HG02884 (cell line): ENCODE measurements at regions not wholly inside any gene's neighbourhood (a gene's known extent, or its start where the extent isn't known, plus 50 kb on each side); places are given as distances from the start of the nearest gene placed in this dataset.
"Not testable (repeated sequence)": the region's sequence is repeated elsewhere in the genome, so short reads cannot be mapped to it uniquely, and the experiment has no call there.

Source experiments
- ATAC-seq: cut with Tn5 transposase; IDR thresholded peaks from one replicate; pipeline ENCODE4 v1.9.1; 2021; ENCODE audit warnings: mild to moderate bottlenecking, moderate library complexity; ENCODE audit not compliant: unreplicated experiment

DNA sequence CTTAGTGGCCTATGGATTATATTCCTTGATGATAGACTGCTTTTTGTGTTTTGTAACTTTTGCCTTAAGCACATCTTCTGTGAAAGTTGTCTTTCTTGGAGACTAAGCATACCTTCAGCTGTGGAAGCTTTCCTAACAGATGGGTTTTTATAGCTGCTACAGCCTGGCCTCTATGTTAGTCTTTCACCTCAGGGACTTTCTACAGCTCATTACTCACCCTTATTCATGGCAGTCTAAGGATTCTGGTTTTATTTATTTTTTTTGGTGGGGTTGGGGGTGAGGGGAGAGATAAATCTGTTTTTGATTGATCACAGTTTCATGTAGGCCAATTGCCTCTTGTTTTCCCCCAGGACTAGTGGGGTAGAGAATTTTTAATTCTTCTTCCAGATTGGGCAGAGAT, 219.9 kb downstream of the DKK1 start:
- ATAC-seq, result no peak

DNA sequence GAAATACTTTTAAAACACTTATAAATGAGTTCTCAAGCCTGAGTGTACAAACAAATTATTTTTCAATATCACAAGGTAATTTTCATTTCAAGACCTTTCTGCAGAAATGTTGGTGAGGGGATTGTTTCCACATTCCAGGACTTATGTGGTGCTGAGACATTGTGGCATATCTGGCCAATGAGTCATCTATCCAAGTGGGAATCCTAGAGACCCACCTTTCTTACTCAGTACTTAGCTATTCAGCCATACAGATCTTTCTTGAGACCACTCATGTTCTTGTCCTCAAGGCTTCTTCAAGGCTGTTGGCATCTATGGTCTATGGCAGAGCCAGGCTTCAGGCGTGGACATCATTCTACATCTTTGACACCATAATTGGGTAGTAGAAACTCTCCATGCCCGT, 225.4 kb downstream of the DKK1 start:
- no peak for ATAC-seq

DNA sequence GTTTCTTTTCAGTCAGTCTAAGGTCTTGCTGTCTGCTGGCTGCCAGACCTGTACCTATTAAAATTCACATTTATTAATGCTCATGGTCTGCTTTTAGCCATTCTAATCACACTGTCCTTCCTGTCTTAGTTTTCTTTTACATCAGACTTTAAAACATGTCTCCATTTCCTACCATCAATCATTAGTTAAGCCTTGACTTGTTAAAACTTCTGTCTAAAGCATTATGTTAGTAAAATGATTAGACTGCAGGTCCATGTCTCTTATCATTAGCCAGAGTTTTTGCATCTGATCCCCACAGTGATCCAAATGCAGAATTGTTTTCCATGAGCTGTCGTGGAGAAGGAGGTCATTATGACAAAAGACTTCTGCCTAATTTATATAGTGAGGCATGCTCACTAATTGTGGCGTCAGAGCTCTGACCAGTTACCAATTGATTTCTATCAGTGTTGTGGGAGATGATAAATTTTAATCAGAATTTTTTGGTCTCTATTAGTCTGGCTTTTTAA, 226.5 kb downstream of the DKK1 start:
- ATAC-seq, result no peak

DNA sequence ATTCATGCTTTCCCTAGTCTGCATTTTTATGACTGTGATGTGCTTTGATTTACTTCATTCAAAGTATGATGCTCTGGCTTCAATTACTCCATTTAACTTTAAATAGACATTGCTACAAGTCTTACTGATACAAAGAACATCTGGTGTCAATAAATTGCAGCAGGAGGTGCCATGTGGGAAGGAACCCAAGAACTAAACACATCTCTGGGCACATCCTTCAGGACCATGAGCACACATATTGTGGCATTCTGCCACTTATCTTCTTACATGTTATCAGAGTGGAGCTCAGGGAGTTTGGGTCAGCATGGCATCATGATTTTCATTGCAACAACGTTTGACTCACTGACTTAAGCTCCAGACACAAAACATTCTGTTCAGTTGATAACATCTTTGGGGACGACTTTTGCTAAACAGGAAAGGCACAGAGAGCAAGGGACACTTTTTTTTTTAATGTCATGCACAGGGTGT, 227.0 kb downstream of the DKK1 start:
- ATAC-seq, result no peak

DNA sequence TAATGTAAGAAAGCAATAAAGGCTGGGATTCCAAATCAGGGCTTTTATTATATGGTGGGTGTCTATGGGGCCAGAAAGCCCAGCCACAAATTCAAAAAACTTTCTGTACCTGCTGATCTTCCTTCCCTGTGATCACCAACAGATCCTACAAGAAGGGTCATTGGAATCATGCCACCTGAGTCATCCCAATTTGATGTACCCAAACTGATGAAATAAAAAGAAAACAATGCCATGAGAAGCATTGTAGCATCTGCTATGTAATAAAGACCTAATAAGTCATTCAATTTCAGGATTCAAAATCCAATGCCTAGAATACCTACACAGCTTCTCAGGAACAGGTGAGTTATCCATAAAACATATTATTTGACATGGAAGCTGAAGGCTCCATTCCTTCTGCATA, 228.8 kb downstream of the DKK1 start:
- no peak for ATAC-seq

DNA sequence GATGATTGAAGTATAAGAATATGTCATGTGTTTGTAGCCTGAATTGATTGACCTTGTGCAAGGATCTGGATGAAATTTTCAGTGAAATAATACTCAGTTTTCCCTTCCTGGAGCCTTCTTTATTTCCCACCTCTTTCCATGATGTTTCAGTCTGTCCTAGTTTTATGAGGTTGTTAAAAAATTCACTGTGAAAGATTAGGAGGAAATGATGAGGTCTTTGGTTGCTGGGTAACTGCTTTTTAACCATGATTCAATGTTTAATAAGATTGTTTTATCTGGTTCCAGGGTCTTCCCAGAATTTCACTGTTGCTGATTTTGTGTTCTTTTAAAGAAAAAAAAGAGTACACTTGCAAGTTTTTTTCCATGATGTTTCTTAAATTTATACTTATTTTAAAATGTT, 221.5 kb downstream of the MBL2 start:
- no peak for ATAC-seq

DNA sequence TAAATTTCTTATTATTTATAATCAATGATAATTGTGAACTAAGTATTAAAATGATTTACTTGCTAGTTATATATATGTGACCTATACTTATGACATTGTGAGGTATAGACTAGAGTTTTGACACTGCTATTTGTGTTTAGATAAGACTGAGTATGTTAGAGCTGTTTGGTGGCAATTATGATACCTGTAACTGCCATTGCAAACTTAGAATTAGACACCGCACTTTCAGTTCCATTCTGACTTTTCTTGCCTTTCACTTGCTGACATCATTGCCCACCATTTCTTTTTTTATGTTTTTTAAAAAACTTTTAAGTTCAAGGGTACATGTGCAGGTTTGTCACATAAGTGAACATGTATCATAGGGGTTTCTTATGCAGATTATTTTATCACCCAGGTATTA, 214.5 kb downstream of the MBL2 start:
- no peak for ATAC-seq

DNA sequence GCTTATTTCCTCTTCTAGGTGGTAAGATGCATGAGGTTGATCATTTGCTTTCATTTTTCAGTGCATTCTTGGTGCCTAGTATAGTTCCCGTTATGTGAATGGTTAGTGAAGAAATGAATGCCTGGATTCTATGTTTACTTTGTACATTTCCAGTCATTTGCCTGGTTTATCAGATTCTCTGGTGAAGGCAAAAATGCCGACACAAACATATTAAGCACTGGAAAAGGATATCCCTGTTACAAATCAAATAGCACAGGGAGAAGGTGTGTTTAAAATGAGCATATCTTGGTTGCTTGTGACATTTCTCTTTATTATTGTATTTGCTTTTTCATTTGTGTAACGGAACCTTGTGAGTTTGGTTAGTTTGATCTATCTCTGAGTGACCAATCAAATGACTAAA, 211.3 kb downstream of the MBL2 start:
- ATAC-seq, result no peak

DNA sequence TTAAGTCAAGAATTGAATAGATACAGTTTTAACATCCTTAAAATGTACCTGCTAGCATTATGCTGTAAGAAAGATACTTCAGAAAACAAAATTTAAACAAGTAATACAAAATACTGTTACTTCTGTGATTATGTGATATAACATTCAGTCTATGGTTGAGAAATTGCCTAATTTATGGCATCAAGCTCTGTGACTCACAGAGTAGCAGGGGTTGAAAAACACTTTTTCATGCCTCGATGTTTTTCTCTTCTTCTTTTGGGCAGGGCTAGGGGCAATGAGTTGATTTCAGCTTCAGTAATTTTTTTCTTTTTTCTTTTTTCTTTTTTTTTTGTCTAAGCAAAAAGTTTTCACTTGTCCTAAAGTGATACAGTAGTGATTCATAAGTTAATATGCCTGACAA, 209.2 kb downstream of the MBL2 start:
- ATAC-seq, result no peak

DNA sequence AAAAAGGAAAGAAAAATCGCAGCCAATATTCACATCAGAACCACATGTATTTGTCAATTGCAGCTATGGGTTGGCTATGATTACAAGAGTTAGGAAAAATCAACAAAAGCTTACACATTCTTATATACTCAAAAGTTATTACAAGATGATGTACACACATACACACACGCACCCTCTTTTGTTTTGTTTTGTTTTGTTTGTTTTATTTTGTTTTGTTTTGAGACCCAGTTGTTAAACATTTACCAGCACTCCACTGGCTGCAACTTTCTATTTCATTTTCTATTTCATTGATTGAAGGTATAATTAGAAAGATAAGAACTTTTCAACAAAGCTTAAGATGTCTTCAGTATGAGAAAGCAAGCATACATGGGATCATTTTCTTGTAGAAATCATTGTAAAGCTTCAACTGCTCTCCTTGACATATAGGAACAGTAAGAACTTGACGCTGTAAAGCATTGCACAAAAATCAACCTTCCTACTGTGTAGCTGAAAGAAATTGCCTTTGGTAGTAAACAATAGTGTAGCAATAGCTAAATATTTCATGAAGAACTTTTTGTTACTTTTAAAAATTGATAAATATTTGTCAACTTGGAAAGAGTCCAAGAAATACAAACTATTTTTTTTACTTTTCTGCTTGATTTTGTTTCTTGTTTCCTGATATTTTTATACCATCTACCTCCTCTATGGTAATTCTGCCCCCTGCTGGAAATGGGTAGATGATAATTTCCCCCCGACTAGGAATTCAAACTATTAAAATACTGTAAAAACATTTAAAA, 205.9 kb downstream of the MBL2 start:
- ATAC-seq, result no peak

DNA sequence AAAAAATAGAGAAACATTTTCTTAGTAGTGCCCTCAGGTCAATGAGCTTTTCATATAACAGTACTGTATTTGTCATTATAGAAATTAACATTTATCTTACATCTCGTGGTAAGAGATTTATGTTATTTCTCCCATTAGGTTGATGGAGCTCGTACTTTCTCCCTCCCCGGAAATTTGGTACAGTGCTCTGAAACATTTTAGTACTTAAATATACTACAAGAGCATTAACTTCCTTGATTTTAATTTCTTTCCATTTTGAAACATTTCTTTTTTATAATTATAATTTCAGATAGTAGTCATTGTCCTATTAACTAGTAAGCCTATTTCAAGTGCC, 205.4 kb downstream of the MBL2 start:
- ATAC-seq, result no peak

DNA sequence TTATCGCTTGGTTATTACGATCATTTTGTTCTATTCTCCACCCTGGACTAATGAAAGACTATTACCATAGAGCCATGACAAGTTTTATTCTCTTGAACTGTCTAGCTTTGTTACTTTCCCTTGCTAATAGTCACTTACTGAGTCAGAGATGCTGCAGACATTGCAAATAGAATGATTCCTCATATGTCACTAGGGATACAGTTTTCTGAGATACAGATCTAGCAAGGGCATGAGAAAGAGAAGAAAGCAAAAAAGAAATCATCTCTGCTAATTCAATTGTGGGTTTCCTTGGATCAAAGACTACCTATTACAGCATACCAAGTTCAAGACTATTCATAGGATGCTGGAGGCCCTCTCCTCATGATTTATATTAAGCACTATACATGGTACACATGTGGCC, 204.3 kb downstream of the MBL2 start:
- ATAC-seq, result no peak

DNA sequence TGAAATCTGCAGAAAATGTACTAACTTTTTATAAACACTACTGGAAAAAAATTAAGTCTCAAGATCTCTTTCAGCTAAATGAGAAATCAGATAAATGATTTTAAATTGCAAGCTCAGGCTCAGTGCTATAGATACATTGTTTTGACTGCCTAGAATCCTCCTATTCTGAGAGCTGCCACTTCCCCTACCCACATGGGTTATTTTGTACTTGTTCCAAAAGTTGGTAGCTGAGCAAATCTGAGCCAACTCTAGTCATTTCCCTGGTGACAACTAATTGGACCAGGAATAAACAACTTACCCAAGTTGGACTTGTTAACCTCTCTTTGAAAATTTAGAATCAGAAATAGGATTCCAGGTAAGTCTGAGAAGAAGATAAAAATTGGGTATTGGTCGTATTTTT, 202.1 kb downstream of the MBL2 start:
- ATAC-seq, result no peak

DNA sequence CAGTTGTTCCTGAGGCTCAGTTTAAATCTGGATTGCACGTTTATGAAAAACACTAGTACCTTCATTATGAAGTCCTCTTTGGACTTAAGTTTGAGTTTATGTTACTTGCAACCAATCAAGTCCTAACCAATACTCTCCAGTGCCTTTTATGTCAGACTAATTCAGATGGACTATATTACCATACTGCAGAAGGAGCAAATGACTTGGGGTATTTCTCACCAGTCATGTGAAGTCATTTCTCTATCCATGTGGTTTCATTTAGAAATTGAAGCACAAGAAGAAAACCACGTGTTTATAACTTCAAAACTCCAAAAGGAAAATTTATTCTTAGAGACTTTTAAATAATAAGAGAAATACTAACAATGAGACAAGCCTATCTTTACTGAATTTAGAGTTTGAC, 201.6 kb downstream of the MBL2 start:
- ATAC-seq, result no peak

DNA sequence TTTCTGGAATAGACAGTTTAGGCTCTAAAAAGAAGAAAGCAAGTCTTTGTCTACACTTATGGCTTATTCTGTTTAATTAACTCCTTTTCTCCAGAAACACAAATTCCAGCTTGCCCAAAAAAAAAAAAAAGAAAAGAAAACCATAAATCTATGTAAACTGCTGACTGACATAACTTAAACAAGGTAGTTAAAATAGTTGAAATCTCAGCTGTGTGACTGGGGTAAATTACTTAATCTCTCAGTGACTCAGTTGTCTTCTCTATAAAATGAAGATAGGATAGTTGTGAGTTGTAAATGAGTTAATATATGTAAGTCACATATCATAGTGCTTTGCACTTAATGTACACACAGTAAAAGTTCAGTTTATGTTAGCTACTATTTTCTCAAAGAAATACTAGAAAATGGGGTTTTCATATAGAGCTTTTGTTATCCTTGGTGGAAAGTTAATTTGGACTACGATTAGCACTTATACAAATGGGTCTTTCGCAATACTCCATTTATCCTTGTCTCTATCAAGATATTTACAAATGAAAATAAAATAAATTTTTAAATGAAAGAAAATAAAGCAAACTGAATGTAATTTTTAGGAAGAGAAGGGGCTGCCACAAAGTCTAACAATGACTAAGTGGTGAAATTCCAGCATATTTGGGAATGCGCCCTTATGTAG, 200.9 kb downstream of the MBL2 start:
- no peak for ATAC-seq

DNA sequence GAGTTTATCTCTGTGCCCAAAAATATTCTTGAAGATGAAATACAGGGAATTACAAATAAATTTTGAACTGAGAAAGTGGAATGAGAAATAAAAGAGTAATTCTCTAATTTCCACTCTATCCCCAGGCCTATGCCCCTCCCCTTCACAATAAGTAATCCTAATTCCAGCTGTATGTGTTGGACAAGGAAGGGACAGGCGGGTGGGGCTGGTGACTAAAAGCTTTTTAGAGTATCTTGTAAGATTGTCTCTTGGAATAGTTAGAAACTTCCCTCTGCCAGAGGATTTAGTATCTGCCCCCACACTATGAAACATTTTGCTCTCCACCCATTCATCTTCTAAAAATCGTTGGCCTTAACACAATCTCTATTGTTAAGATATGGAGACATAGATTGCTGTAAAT, 199.2 kb downstream of the MBL2 start:
- ATAC-seq, result no peak

DNA sequence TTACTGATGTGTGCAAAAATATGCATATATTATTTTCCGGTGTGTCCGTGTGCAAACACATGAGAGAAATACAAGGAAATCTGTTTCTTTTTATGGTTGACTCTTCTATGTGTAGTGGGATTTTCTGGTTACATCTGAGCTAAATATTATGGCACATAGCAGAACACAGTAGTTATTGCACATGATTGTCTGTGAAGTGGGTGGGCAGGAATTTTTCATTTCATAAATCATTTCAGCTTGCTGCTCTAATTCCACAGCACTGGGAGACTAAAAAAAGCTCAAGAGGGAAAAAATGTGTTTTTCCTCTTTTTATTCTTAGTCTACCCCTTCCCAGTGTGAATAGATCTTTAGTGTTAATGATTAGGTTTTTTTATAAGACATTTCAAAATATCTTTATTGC, 197.9 kb downstream of the MBL2 start:
- no peak for ATAC-seq

DNA sequence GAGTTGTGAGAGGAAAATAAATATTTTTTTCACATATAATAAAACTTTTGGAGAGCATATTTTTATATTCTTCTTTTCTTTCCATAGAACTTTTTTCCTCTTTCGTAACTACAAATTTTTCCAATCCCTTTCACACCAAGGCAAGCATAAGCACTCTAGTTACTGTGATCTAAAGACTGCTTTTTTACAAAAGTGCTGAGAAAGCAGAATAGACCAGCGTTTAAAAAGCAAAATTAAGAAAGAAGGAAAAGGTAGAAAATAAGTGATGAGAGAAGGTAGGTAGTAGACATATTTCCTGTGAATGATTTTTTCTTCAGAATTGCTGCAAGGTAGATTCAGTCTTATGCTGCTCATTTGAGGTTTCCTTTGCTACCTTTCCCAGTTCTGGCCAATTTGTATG, 195.5 kb downstream of the MBL2 start:
- ATAC-seq, result no peak

DNA sequence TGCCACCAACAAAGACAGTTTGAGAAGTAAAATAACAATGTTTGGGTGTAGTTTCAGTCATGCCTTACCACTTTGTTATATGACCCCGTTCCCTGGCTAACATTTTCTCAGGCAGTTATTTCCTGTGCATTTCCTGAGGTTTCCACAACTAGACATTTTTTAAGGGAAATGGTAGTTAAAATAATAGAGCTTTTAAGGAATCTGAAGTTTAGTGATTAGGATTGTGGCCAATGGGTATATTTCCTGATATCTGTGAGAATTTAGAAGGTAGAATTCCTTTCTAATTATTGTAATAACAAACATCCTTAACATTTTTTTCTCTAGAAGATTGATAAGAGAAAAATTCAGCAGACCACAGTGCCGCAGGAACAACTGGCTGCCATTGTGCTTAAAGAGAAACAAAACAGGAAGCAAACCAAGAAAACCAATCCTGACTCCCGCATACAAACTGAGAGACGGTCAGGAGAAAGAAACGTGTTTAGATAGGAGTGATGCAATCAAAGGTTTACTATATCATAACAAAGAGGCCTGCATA, 193.6 kb downstream of the MBL2 start:
- ATAC-seq, result no peak

DNA sequence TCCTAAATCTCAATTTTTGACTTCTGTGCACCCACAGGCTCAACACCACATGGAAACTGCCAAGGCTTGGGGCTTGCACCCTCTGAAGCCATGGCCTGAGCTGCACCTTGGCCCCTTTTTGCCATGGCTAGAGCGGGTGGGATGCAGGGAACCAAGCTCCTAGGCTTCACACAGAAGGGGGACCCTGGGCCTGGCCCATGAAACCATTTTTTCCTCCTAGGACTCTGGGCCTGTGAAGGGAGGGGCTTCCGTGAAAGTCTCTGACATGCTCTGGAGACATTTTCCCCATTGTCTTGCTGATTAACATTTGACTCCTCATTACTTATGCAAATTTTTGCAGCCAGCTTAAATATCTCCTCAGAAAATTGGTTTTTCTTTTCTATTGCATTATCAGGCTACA, 190.9 kb downstream of the MBL2 start:
- not testable (repeated sequence) for ATAC-seq

DNA sequence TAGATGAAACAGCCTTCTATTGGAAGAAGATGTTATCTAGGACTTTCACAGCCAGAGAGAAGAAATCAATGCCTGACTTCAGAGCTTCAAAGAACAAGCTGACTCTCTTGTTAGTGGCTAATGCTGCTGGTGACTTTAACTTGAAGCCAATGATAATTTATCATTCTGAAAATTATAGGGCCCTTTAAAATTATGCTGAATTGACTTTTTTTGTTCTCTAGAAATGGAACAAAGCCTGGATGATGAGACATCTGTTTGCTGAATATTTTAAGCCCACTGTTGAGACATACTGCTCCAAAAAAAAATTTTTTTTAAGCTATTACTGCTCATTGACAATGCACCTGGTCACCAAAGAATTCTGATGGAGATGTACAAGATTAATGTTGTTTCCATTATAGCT, 189.2 kb downstream of the MBL2 start:
- no peak for ATAC-seq

DNA sequence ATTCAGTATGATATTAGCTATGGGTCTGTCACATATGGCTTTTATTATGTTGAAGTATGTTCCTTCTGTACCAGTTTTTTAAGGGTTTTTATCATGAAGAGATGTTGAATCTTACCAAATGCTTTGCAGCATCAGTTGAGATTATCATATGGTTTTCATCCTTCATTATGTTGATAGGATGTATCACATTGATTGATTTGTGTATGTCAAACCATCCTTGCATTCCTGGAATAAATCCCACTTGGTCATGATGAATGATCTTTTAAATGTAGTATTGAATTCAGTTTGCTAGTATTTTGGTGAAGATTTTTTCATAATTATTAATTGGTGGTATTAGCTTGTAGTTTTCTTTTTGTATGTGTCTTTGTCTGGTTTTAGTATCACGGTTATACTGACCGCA, 185.9 kb downstream of the MBL2 start:
- no peak for ATAC-seq
